Activated CD4-positive, alpha-beta T cell treated with anti-CD3 and anti-CD28 coated beads, Interleukin-2, amount 50 U/mL, for 24 hours (primary cell): ENCODE measurements at regions not wholly inside any gene's neighbourhood (a gene's known extent, or its start where the extent isn't known, plus 50 kb on each side); places are given as distances from the start of the nearest gene placed in this dataset.
A peak's percentile ranks its signal among the peaks of the same experiment; 100 is the strongest.

Experiments used
- DNase-seq, 2 donors: peaks; one replicate each; pipeline ENCODE4 v3.0.0-alpha.2; 2020; ENCODE audit warnings: low read depth in 1 of 2, low spot score in 1 of 2

DNA sequence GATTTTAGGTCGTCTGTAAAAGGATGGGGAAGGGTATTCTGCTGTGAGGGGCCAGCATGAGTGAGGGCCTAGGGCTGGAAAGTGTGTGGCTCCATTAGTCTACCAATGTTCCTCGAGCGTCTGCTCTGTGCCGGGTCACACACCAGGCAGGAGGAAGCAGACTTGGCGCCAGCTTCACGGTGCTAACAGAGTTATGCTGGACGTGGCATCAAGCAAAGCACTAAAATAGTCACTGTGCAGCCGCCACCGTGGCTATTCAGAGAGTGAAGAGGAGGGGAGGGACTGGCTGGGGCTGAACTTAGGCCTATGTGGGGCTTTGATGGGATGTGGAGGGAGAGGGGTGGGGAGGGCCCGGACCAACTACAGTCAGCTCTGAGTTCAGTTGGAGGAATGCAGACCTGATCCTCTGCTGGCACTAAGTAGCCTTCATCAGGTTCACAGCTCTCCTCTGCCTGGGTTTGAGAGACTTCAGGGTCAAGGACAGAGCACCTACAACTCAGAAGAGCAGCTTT is 83.9 kb upstream of the MSX1 start:
- no peak for DNase-seq

GRCh38 chr4:4772534-4772933 is 86.9 kb upstream of the MSX1 start:
- DNase-seq = no peak

DNA sequence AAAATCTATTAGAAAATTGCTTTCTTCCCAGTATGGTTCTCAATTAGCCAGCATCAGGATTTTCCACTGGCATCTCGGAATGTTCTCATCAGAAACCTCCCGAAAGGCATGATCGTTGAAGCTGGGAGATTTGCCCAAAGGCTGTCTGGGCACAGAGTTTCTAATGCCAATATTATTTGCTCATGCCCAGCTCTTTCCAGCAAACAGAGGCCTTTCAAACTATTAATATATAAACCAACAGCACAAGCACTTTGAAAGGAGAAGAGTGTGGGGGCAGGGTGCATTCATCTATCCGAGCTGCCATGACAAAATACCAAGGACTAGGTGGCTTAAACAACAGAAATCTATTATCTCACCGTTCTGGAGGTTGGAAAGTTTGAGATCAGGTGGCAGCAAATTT is 88.3 kb upstream of the MSX1 start:
- no peak for DNase-seq

DNA sequence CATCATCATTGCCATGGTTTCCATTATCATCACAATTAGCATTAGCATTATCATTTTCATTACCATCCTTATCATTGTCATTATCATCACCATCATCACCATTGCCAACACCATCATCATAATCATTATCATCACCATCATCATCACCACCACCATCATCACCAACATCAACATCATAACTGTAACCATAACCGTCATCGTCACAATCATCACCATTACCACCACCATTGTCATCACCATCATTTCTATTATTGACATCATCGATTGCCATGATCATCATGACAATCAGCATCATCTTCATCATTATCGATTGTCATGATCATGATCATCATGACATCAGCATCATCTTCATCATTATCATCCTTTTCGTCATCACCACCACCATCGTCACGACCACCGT is 88.9 kb upstream of the MSX1 start:
- no peak for DNase-seq

DNA sequence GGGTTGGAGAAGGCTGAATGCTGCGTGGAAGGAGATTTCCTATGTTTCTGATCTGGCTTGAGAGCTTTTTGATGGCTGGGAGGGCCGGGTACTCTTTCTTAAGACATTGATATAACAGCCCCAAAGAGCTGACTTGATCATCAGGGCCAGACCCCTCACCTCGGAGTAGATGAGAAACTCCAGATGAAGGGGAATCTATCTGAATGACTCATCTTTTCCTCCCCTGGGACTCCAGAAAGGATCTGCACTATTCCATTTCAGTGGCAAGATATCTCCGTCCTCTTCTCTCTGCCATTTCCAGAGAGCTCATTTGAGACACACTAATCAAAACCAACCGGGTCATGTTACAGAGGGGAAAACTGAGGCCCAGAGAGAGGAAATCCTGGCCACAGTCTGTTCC is 92.9 kb upstream of the MSX1 start:
- no peak for DNase-seq

- DNase-seq = no peak
Observed at GRCh38 chr4:4765811-4766210, 93.7 kb upstream of the MSX1 start.

DNA sequence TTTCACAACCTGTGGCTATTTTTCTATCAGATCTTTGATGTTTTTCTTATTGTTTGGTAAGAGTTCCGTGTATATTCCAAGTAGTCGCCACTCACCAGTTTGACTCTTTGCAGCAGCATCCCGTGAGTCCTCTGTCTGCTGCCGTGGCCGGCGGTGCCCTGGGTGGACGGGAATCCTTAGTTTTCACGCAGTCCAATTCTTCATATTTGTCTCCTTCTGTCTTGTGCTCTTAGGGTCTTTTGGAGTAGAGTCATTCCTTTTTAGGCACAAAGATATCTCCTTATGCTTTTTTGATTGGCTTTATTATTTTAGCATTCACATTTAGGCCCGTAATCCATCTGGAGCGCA is 94.9 kb upstream of the MSX1 start:
- DNase-seq = no peak

- no peak for DNase-seq
Observed at GRCh38 chr4:4763822-4764557, 95.5 kb upstream of the MSX1 start.

DNA sequence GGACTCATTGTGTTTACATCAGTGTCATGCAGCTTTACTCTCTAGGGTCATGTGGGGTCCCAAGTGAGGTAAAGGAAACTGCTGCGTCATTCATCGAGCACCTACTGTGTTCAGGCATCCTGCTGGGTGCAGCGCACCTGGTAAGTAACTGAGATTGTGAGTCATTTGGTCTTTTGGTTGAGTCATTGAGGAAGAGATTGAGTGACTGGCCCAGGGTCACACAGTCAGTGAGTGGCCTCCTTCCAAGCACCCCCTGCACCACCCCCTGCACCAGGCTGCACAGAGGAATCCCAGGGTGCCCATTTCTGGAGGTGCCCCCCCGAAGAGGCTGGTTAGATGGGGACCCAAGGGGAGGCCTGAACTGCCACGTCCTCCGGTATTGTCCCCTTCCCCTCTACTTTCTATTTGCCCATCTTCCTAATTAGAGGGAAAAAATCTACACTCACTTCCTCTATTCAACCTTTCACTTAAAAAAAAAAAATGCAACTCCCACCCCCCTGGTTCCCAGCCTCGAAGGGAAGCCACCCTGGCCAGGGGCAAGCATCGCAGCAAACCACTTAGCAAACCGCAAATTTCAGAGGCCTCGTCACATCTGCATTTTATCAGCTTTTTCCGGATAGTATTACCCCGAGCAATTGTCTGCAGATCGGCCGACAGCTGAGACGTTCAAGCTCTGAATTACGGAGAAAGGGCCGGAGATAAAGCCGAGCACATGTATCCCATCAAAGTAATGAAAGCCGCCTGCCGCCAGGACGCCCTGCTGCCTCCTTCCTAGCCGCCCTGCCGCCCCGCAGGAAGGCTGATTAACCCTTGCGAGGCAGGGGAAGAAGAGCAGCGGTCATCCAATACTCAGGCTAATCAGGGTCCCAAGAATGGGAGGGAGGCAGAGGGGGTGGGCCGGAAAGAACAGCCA is 96.3 kb upstream of the MSX1 start:
- DNase-seq = peak in 1 of 2 donors; percentile 13

DNA sequence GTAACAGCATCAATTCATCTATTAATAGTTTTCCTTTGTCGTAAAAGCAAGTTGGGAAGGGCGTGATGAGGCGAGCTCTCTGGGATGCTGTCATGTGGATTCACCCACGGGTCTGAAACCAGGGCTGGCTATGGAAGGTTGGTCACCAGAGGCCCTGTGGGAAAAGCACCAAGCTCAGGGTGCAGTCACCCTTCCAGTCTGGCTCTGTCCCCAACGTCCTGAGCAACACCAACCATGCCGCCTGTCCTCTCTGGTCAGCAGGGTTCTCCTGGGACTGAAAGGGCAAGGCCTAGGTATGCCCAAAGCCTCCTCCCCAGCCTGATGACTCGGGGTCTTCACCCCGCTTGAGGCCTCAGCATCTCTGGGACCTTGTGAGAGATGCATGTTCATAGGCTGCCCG is 97.2 kb upstream of the MSX1 start:
- no peak for DNase-seq

DNA sequence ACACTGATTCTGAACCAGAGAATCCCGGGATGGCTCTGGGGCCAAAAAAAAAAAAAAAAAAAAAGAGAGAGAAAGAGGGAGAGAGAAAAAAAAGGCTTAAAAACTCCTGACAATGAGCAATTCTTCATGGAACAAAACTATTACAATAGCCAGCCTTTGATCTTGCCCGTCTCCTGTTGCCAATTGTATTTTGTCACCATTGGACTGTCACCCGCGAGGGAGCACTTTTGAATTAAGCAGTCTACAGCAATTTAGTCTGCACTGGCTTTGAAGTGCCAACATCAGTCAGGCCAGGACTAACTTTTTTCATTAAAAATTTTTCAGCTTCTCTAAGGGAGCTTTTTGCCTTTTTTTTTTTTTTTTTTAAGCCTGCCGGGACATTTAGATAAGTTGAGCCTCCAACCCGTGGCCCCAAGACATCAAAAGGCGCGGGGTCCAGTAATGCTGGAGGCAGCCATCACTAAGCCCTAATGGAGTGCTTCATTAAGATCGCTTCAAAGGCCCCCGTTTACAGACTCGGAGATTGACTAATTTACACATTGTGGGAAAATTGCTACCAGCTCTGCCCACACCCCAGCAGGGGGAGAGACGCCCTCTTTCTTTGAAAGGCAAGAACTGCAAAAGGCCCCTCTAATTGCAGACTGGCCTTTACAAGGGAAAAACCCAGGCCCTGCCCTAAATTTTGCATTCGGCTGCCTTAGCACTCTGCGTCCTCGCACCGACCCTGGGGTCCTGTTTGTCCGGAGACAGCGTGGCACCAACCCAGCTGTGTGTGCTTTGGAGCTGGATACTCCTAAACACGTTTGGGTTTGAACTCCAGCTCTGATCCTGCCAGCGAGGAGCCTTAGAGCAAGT is 98.1 kb upstream of the MSX1 start:
- no peak for DNase-seq

GRCh38 chr4:4759883-4760282 is 99.6 kb upstream of the MSX1 start:
- DNase-seq = no peak

GRCh38 chr4:4759232-4759631 is 100.2 kb upstream of the MSX1 start:
- DNase-seq = no peak

GRCh38 chr4:4758681-4759080 is 100.8 kb upstream of the MSX1 start:
- DNase-seq = no peak

DNA sequence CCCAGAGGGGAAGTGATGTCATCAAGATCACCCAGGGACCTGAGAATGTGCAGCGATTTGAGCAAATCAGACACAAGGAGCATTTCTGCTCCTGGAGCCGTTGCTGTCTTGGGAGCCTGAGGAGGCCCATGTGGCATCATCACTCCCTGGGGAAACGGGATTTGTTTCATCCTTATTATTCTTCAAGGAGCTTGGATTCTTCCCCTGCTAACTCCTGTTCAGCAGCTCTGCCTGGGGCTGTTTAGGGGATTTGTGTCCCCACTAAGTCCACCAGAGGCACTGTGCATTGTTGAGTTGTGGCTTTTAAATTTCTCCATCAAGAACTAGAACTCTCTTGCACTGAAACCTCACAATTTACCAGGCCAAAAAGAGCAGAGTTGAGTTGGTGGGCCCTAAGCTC is 104.2 kb upstream of the MSX1 start:
- DNase-seq = no peak

GRCh38 chr4:4754641-4755040 is 104.8 kb upstream of the MSX1 start:
- DNase-seq = no peak

- no peak for DNase-seq
Observed at GRCh38 chr4:4753643-4754042, 105.8 kb upstream of the MSX1 start.

- DNase-seq = no peak
Observed at GRCh38 chr4:4752576-4753401, 106.7 kb upstream of the MSX1 start.

GRCh38 chr4:4752025-4752424 is 107.4 kb upstream of the MSX1 start:
- no peak for DNase-seq

DNA sequence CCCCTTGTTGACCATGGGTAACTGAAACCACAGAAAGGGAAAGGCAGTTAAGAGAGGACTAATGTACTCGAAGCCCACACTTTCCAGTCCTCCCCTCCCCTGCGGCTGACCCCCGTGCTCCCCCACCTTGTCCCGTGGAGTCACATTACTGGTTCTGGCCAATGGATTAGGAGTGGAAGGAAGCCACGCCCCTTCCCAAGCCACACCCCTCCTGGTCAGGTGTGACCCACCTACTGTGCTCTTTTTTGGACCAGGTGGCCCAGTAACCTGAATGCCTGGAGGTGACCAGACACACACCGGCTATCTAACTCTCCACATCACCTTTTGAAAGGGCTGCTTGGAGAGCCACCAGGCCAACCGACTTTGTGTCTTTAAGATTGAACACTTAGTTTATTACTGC is 109.3 kb upstream of the MSX1 start:
- no peak for DNase-seq

DNA sequence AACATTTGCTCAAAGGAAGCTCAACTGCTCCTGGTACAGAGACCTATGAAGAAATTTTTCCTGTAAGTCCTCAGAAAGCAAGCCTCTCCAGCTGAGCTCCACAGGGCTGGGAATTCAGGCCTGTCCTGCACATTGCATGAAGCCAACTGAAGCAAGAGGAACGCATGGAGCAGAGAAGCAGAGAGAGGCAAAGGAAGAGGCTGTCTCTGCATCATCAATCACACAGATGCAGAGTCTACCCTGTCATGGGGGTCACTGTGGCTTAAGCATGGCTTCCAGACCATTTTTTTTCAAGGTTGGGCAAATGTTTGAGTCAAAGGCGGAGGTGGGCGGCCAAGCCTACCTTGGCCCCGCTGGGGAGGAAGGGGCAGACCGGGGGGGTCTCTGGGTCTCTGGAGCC is 110.3 kb upstream of the MSX1 start:
- DNase-seq = no peak
